WTC11 (cell line): ENCODE measurements at regions not wholly inside any gene's neighbourhood (a gene's known extent, or its start where the extent isn't known, plus 50 kb on each side); places are given as distances from the start of the nearest gene placed in this dataset.
"Not testable (repeated sequence)": the region's sequence is repeated elsewhere in the genome, so short reads cannot be mapped to it uniquely, and the experiment has no call there.

Experiments
- ATF1 ChIP-seq: sonication (generic); formaldehyde crosslinking; IDR thresholded peaks from 2 replicates; pipeline ENCODE4 v1.8.1; 2023; ENCODE audit warnings: mild to moderate bottlenecking, moderate library complexity, missing genetic modification reagents
- CTCF ChIP-seq: fragments of 200-600 bp; IDR thresholded peaks from 2 replicates; pipeline ENCODE4 v1.8.0; 2022; ENCODE audit warnings: antibody characterized with exemption
- EMX1 ChIP-seq: fragments of 250-450 bp; sonication (Bioruptor Pico); IDR thresholded peaks from 2 replicates; pipeline ENCODE4 v1.8.0; 2021; ENCODE audit warnings: mild to moderate bottlenecking
- ETV6 ChIP-seq: sonication (generic); formaldehyde crosslinking; IDR thresholded peaks from 2 replicates; pipeline ENCODE4 v1.8.1; 2022; ENCODE audit warnings: mild to moderate bottlenecking, missing genetic modification reagents
- KAT7 ChIP-seq: sonication (generic); formaldehyde crosslinking; IDR thresholded peaks from 2 replicates; pipeline ENCODE4 v1.8.1; 2023; ENCODE audit warnings: missing genetic modification reagents, mild to moderate bottlenecking, borderline replicate concordance
- PRRX2 ChIP-seq: fragments of 250-450 bp; sonication (Bioruptor Pico); IDR thresholded peaks from 2 replicates; pipeline ENCODE4 v1.8.0; 2021; ENCODE audit warnings: mild to moderate bottlenecking
- ZNF138 ChIP-seq: sonication (generic); formaldehyde crosslinking; conservative IDR thresholded peaks from 2 replicates; pipeline ENCODE4 v1.8.1; 2022; ENCODE audit warnings: mild to moderate bottlenecking, moderate library complexity, missing genetic modification reagents
- ZNF232 ChIP-seq: sonication (generic); formaldehyde crosslinking; IDR thresholded peaks from 2 replicates; pipeline ENCODE4 v1.8.0; 2022; ENCODE audit warnings: mild to moderate bottlenecking, missing genetic modification reagents
- ZSCAN18 ChIP-seq: fragments of 250-450 bp; sonication (Bioruptor Pico); IDR thresholded peaks from 2 replicates; pipeline ENCODE4 v2.1.2; 2022; ENCODE audit warnings: mild to moderate bottlenecking, moderate library complexity
- TF ChIP-seq, protein P1 (sequence below): fragments of 250-450 bp; sonication (Bioruptor Pico); IDR thresholded peaks from 2 replicates; pipeline ENCODE4 v1.9.0; 2021; ENCODE audit warnings: mild to moderate bottlenecking
- TF ChIP-seq, protein P2 (sequence below): sonication (generic); formaldehyde crosslinking; IDR thresholded peaks from 2 replicates; pipeline ENCODE4 v1.8.1; 2022; ENCODE audit warnings: low read depth, missing genetic modification reagents, borderline replicate concordance
- TF ChIP-seq, protein P3 (sequence below): sonication (generic); formaldehyde crosslinking; IDR thresholded peaks from 2 replicates; pipeline ENCODE4 v1.8.1; 2023; ENCODE audit warnings: mild to moderate bottlenecking, missing genetic modification reagents
- TF ChIP-seq, protein P4 (sequence below): sonication (generic); formaldehyde crosslinking; IDR thresholded peaks from 2 replicates; pipeline ENCODE4 v1.8.1; 2023; ENCODE audit warnings: mild to moderate bottlenecking, missing genetic modification reagents, moderate library complexity

GRCh38 chr11:24415955-24416636 is 80.8 kb upstream of the LUZP2 start:
- TF ChIP-seq ZNF138; CTCF; EMX1; ETV6 (CRISPR knock-in tag); ZSCAN18 (CRISPR knock-in tag); KAT7; PRRX2 (CRISPR knock-in tag); ZNF232 (CRISPR knock-in tag); ATF1: not testable (repeated sequence)
- TF ChIP-seq, protein P1, sequence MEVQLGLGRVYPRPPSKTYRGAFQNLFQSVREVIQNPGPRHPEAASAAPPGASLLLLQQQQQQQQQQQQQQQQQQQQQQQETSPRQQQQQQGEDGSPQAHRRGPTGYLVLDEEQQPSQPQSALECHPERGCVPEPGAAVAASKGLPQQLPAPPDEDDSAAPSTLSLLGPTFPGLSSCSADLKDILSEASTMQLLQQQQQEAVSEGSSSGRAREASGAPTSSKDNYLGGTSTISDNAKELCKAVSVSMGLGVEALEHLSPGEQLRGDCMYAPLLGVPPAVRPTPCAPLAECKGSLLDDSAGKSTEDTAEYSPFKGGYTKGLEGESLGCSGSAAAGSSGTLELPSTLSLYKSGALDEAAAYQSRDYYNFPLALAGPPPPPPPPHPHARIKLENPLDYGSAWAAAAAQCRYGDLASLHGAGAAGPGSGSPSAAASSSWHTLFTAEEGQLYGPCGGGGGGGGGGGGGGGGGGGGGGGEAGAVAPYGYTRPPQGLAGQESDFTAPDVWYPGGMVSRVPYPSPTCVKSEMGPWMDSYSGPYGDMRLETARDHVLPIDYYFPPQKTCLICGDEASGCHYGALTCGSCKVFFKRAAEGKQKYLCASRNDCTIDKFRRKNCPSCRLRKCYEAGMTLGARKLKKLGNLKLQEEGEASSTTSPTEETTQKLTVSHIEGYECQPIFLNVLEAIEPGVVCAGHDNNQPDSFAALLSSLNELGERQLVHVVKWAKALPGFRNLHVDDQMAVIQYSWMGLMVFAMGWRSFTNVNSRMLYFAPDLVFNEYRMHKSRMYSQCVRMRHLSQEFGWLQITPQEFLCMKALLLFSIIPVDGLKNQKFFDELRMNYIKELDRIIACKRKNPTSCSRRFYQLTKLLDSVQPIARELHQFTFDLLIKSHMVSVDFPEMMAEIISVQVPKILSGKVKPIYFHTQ (CRISPR knock-in tag), result not testable (repeated sequence)
- TF ChIP-seq, protein P2, sequence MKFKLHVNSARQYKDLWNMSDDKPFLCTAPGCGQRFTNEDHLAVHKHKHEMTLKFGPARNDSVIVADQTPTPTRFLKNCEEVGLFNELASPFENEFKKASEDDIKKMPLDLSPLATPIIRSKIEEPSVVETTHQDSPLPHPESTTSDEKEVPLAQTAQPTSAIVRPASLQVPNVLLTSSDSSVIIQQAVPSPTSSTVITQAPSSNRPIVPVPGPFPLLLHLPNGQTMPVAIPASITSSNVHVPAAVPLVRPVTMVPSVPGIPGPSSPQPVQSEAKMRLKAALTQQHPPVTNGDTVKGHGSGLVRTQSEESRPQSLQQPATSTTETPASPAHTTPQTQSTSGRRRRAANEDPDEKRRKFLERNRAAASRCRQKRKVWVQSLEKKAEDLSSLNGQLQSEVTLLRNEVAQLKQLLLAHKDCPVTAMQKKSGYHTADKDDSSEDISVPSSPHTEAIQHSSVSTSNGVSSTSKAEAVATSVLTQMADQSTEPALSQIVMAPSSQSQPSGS (CRISPR knock-in tag), result not testable (repeated sequence)
- TF ChIP-seq, protein P3, sequence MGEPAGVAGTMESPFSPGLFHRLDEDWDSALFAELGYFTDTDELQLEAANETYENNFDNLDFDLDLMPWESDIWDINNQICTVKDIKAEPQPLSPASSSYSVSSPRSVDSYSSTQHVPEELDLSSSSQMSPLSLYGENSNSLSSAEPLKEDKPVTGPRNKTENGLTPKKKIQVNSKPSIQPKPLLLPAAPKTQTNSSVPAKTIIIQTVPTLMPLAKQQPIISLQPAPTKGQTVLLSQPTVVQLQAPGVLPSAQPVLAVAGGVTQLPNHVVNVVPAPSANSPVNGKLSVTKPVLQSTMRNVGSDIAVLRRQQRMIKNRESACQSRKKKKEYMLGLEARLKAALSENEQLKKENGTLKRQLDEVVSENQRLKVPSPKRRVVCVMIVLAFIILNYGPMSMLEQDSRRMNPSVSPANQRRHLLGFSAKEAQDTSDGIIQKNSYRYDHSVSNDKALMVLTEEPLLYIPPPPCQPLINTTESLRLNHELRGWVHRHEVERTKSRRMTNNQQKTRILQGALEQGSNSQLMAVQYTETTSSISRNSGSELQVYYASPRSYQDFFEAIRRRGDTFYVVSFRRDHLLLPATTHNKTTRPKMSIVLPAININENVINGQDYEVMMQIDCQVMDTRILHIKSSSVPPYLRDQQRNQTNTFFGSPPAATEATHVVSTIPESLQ, result not testable (repeated sequence)
- TF ChIP-seq, protein P4, sequence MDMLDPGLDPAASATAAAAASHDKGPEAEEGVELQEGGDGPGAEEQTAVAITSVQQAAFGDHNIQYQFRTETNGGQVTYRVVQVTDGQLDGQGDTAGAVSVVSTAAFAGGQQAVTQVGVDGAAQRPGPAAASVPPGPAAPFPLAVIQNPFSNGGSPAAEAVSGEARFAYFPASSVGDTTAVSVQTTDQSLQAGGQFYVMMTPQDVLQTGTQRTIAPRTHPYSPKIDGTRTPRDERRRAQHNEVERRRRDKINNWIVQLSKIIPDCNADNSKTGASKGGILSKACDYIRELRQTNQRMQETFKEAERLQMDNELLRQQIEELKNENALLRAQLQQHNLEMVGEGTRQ (CRISPR knock-in tag), result not testable (repeated sequence)
